HCT116 (cell line): ENCODE measurements at regions not wholly inside any gene's neighbourhood (a gene's known extent, or its start where the extent isn't known, plus 50 kb on each side); places are given as distances from the start of the nearest gene placed in this dataset.
"Not testable (repeated sequence)": the region's sequence is repeated elsewhere in the genome, so short reads cannot be mapped to it uniquely, and the experiment has no call there.

Source experiments
- CTCF ChIP-seq, 3 experiments: fragments of 200-600 bp in 1 of 3; sonication (generic) in 1 of 3; IDR thresholded peaks in 2 of 3; conservative IDR thresholded peaks in 1 of 3; 2 replicates each; pipeline ENCODE4 v1.5.1; 2012 to 2017; ENCODE audit warnings: low read depth in 2 of 3, low read length in 2 of 3, antibody characterized with exemption in 1 of 3, borderline replicate concordance in 1 of 3, control low read depth in 1 of 3, mild to moderate bottlenecking in 1 of 3, mixed read lengths in 1 of 3, mixed run types in 1 of 3, moderate library complexity in 1 of 3; ENCODE audit not compliant: insufficient read depth in 1 of 3
- EZH2 ChIP-seq: fragments of 200-600 bp; sonication (generic); IDR thresholded peaks from 2 replicates; pipeline ENCODE4 v1.6.1; 2017; ENCODE audit warnings: antibody characterized with exemption, mixed run types
- EZH2phosphoT487 ChIP-seq: fragments of 200-600 bp; IDR thresholded peaks from 2 replicates; pipeline ENCODE4 v1.6.1; 2018; ENCODE audit warnings: antibody characterized with exemption, borderline replicate concordance
- POLR2A ChIP-seq: IDR thresholded peaks from 2 replicates; pipeline ENCODE4 v1.7.0; 2011; ENCODE audit warnings: borderline replicate concordance; ENCODE audit not compliant: insufficient read depth, insufficient read length; ENCODE audit errors: extremely low read depth
- YY1 ChIP-seq: IDR thresholded peaks from 2 replicates; pipeline ENCODE4 v1.6.1; 2011; ENCODE audit warnings: low read length, low read depth, moderate library complexity, mild to moderate bottlenecking; ENCODE audit not compliant: insufficient replicate concordance; ENCODE audit errors: extremely low read depth

DNA sequence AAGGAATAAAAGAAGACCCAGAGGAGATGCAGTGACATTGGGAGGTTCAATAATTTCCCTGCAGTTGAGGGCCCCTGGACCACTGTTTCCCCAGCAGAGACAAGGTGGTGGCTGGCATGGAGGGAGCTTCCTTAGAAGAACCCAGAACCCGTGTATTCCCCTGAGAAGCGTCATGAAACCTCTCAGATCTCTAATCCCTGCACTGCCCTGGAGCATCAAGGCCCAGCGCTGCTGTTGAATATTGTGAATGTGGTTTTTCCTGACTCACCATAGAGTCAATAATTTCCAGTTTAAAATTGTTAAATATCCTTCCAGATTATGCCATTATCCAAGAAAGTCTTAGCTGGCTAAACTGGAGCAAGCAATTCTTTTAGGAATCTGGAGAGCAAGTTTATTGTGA lies 187.2 kb downstream of the LMLN start:
- TF ChIP-seq CTCF (IDR thresholded peaks at IDR 0.05 in 2 of 3, conservative IDR thresholded peaks at IDR 0.05 in 1 of 3; ENCODE audit: borderline replicate concordance in 1 of 3, insufficient read depth in 1 of 3, low read depth in 2 of 3, low read length in 2 of 3); EZH2; POLR2A; YY1; EZH2phosphoT487: not testable (repeated sequence)
